Activated T-cell treated with anti-CD3 and anti-CD28 coated beads, Interleukin-2, amount 50 U/mL, for 72 hours (primary cell): ENCODE measurements at regions not wholly inside any gene's neighbourhood (a gene's known extent, or its start where the extent isn't known, plus 50 kb on each side); places are given as distances from the start of the nearest gene placed in this dataset.

Experiments used
- ATAC-seq, 2 donors: fragments of 150-1000 bp; cut with Tn5 transposase; replicated peaks in 1 of 2; 2 replicates each; pipeline ENCODE4 v1.10.0; 2021; ENCODE audit warnings: moderate library complexity in 2 of 2, mild to moderate bottlenecking in 1 of 2
- DNase-seq, 2 donors: peaks; one replicate each; pipeline ENCODE4 v3.0.0; 2021 to 2022; ENCODE audit warnings: mixed read lengths in 1 of 2
- H3K27ac Mint-ChIP-seq: one replicate; pipeline ENCODE4 v1.8.0; 2022; ENCODE audit warnings: mild to moderate bottlenecking, moderate library complexity, mixed read lengths
- H3K27me3 Mint-ChIP-seq: one replicate; pipeline ENCODE4 v1.8.0; 2022; ENCODE audit warnings: low read depth, mixed read lengths
- H3K36me3 Mint-ChIP-seq, 2 donors: one replicate each; pipeline ENCODE4 v1.8.0; 2022; ENCODE audit warnings: mixed read lengths in 2 of 2, mild to moderate bottlenecking in 1 of 2; ENCODE audit not compliant: insufficient read depth in 2 of 2
- H3K4me1 Mint-ChIP-seq: one replicate; pipeline ENCODE4 v1.8.0; 2022; ENCODE audit warnings: low read depth, mixed read lengths
- H3K4me3 Mint-ChIP-seq, 2 donors: one replicate each; pipeline ENCODE4 v1.8.0; 2022; ENCODE audit warnings: mild to moderate bottlenecking in 2 of 2, mixed read lengths in 2 of 2, moderate library complexity in 2 of 2
- H3K9me3 Mint-ChIP-seq, 2 donors: one replicate each; pipeline ENCODE4 v1.8.0; 2022; ENCODE audit warnings: mixed read lengths in 2 of 2

DNA sequence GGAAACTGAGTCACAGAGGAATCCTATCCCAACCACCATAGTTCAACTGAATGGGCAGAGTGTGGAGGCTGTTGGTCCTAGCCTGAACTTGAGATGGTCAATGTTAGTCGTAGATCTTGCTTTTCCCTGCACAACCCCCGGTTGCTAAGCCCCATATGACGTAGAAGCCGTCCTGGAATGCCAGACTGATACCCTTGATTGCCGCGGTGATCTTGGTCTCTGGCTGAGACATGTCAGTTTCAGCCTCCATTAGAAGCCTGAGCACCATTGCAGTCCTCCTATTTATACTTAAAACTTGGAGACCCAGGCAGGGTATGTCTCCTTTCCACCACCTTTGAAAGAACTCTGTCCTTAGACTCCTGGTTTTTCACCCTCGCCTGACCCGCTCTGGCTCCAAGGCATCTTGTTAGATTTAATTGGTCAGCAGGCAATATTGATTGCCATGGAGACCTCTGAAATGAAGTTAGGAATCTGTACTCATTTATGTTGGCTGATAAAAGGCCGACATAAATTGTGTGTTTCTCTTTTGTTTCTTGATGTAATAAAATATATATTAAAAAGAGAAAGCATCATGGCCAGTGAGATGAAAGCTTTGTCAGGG, 53.4 kb downstream of the RPLP1 start:
- Mint-ChIP-seq H3K27me3 (peaks cover 27% of the 10 kb centered on the region), H3K9me3 (no peaks in the 10 kb centered on the region), H3K4me3 (no peak overlapping the region), H3K27ac (no peak overlapping the region), H3K4me1 (peaks cover 10% of the 10 kb centered on the region), H3K36me3 (no peaks in the 10 kb centered on the region)
- ATAC-seq = no peak
- DNase-seq = no peak

- H3K4me3 Mint-ChIP-seq = no peak overlapping the region
- H3K4me1 Mint-ChIP-seq = peaks cover 10% of the 10 kb centered on the region
- no peak for DNase-seq
- H3K27ac Mint-ChIP-seq = no peak overlapping the region
- H3K36me3 Mint-ChIP-seq = no peaks in the 10 kb centered on the region
- H3K27me3 Mint-ChIP-seq = peaks cover 37% of the 10 kb centered on the region
- peaks cover 0 to 2% of the 10 kb centered on the region in 2 donors for H3K9me3 Mint-ChIP-seq
- peak; percentile 28 to 41 for ATAC-seq
Measured at GRCh38 chr15:69508659-69509058, 56.0 kb downstream of the RPLP1 start.

DNA sequence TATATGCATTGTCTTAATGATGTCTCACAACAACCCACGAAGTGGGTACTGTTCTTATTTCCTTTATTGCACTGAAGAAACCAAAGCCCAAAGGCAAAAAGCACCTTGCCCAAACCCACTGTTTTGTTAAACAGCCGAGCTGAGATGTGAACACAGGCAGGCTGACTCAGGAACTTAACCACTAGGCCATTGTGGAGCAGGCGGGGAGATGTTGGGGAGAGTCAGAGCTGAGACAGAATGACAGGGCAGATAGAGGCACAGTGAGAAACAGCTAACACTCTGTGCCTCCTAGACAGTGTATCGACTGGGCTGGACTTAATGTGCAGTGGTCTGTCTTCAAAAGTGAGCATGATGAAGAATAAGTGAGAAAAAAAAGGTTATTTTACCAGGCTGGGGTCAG, 56.5 kb downstream of the RPLP1 start:
- Mint-ChIP-seq H3K27ac (no peak overlapping the region), H3K27me3 (peaks cover 39% of the 10 kb centered on the region), H3K4me1 (peaks cover 10% of the 10 kb centered on the region), H3K4me3 (no peak overlapping the region), H3K36me3 (no peaks in the 10 kb centered on the region), H3K9me3 (peaks cover 0 to 2% of the 10 kb centered on the region in 2 donors)
- peak; percentile 40 to 45 for DNase-seq
- peak; percentile 93 to 97 for ATAC-seq

DNA sequence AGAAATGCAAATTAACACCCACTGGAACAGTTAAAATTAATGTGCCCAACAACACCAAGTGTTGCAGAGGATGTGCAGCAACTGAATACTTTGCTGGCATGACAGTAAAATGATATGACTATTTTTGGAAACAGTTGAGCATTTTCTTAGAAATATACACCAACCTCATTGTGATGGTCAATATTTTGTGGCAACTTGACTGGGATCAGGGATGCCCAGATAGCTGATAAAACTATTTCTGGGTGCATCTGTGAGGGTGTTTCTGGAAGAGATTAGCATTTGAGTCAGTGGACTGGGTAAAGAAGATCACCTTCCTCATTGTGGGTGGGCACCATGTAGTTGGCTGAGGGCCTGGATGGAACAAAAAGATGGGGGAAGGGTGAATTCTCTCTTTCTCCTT, 57.9 kb downstream of the RPLP1 start:
- peaks cover 10% of the 10 kb centered on the region for H3K4me1 Mint-ChIP-seq

DNA sequence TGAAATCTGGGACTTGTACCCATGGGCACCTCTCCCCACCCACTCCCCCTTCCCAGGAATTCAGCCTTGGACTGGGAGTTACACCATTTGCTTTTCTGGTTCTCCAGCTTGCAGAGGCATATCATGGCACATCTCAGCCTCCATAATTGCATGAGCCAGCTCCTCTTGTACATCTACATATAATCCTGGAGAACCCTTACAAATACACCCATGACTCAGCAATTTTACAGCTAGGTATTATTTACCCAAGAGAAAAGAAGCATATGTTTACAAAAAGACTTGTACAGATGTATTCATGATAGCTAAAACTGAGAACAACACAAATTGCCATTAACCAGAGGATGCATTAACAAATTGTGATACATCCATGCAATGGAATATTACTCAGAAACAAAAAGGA, 58.4 kb downstream of the RPLP1 start:
- DNase-seq = no peak
- H3K27ac Mint-ChIP-seq = no peak overlapping the region
- H3K4me3 Mint-ChIP-seq = no peak overlapping the region
- peaks cover 0 to 2% of the 10 kb centered on the region in 2 donors for H3K9me3 Mint-ChIP-seq
- peaks cover 40% of the 10 kb centered on the region for H3K27me3 Mint-ChIP-seq
- H3K4me1 Mint-ChIP-seq = peaks cover 10% of the 10 kb centered on the region
- ATAC-seq = no peak
- no peaks in the 10 kb centered on the region for H3K36me3 Mint-ChIP-seq

More for the DNA sequence above, 57.9 kb downstream of the RPLP1 start:
- ATAC-seq (peak; percentile 12 to 25), DNase-seq (no peak)
- H3K9me3 Mint-ChIP-seq = peaks cover 0 to 2% of the 10 kb centered on the region in 2 donors
- no peaks in the 10 kb centered on the region for H3K36me3 Mint-ChIP-seq
- H3K27me3 Mint-ChIP-seq = peaks cover 40% of the 10 kb centered on the region
- H3K4me3 Mint-ChIP-seq = no peak overlapping the region
- no peak overlapping the region for H3K27ac Mint-ChIP-seq

- no peak for ATAC-seq
- Mint-ChIP-seq H3K4me3 (no peak overlapping the region), H3K9me3 (peaks cover 0 to 2% of the 10 kb centered on the region in 2 donors), H3K27me3 (peaks cover 43% of the 10 kb centered on the region), H3K4me1 (peaks cover 10% of the 10 kb centered on the region), H3K27ac (no peak overlapping the region), H3K36me3 (no peaks in the 10 kb centered on the region)
- no peak for DNase-seq
Measured at GRCh38 chr15:69511716-69512340, 59.2 kb downstream of the RPLP1 start.

GRCh38 chr15:69513450-69513960, 60.9 kb downstream of the RPLP1 start:
- peaks cover 37% of the 10 kb centered on the region for H3K27me3 Mint-ChIP-seq
- no peak overlapping the region for H3K27ac Mint-ChIP-seq

DNA sequence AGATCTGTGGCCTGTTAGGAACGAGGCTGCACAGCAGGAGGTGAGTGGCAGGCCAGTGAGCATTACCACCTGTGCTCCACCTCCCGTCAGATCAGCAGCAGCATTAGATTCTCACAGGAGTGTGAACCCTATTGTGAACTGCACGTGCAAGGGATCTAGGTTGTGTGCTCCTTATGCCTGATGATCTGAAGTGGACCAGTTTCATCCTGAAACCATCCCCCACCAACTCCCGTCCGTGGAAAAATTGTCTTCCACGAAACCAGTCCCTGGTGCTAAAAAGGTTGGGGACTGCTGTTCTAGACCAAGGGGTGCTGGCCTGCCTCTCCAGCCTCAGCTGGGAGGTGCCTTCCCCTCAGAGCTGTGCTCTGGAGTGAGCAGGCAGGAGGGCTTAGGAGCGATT, 61.4 kb downstream of the RPLP1 start:
- ATAC-seq (no peak), DNase-seq (no peak)
- Mint-ChIP-seq H3K4me1 (peaks cover 6% of the 10 kb centered on the region), H3K36me3 (no peaks in the 10 kb centered on the region), H3K4me3 (no peak overlapping the region), H3K9me3 (peaks cover 0 to 2% of the 10 kb centered on the region in 2 donors), H3K27ac (no peak overlapping the region), H3K27me3 (peaks cover 35% of the 10 kb centered on the region)

More at GRCh38 chr15:69513450-69513960, 60.9 kb downstream of the RPLP1 start:
- Mint-ChIP-seq H3K36me3 (no peaks in the 10 kb centered on the region), H3K9me3 (peaks cover 0 to 2% of the 10 kb centered on the region in 2 donors), H3K4me3 (no peak overlapping the region), H3K4me1 (peaks cover 10% of the 10 kb centered on the region)
- DNase-seq = no peak
- ATAC-seq = no peak

DNA sequence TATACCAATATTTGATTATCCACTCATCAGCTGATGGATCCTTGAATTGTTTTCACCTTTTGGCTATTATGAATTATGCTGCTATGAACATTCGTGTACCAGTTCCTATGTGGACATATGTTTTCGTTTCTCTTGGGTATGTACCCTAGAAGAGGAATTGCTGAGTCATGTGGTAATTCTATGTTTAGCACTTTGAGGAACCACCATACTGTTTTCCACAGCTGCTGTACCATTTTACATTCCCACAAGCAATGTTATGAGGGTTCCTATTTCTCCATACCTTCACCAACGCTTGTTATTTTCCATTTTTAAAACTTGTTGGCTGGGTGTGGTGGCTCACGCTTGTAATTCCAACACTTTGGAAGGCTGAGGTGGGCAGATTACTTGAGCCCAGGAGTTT, 62.9 kb downstream of the RPLP1 start:
- Mint-ChIP-seq H3K4me1 (no peaks in the 10 kb centered on the region), H3K36me3 (no peaks in the 10 kb centered on the region), H3K27ac (no peak overlapping the region), H3K27me3 (peaks cover 36% of the 10 kb centered on the region), H3K9me3 (peaks cover 0 to 2% of the 10 kb centered on the region in 2 donors), H3K4me3 (no peak overlapping the region)
- DNase-seq = no peak
- no peak for ATAC-seq

GRCh38 chr15:69515926-69516325, 63.3 kb downstream of the RPLP1 start:
- DNase-seq (no peak), ATAC-seq (no peak)
- peaks cover 0 to 2% of the 10 kb centered on the region in 2 donors for H3K9me3 Mint-ChIP-seq
- H3K4me1 Mint-ChIP-seq = no peaks in the 10 kb centered on the region
- H3K27ac Mint-ChIP-seq = no peak overlapping the region
- H3K27me3 Mint-ChIP-seq = peaks cover 36% of the 10 kb centered on the region
- H3K36me3 Mint-ChIP-seq = no peaks in the 10 kb centered on the region
- no peak overlapping the region for H3K4me3 Mint-ChIP-seq

DNA sequence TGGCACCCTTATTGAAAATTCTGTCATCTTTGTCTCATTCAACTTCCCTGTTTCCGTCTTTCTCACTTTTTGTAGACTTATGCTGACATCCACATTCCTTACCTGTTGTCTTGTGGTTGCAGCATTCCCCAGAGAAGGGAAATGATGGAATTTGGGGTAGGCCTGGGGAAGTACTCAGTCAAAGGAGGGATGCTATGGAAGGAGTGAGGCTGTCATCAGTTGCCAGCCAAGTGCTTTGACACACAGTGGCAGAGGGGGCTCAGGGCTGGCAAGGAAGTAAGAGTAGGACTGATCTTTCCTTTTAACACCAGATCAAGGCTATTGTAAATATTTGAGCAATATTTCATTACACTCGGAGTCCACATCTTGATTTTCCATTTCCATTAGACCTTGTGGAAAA, 64.4 kb downstream of the RPLP1 start:
- no peak overlapping the region for H3K4me3 Mint-ChIP-seq
- no peaks in the 10 kb centered on the region for H3K36me3 Mint-ChIP-seq
- ATAC-seq (no peak), DNase-seq (no peak)
- H3K27me3 Mint-ChIP-seq = peaks cover 42% of the 10 kb centered on the region
- H3K27ac Mint-ChIP-seq = no peak overlapping the region
- no peaks in the 10 kb centered on the region for H3K9me3 Mint-ChIP-seq
- H3K4me1 Mint-ChIP-seq = no peaks in the 10 kb centered on the region

- ATAC-seq = no peak
- H3K36me3 Mint-ChIP-seq = no peaks in the 10 kb centered on the region
Measured at GRCh38 chr15:69518806-69519205, 66.2 kb downstream of the RPLP1 start.

DNA sequence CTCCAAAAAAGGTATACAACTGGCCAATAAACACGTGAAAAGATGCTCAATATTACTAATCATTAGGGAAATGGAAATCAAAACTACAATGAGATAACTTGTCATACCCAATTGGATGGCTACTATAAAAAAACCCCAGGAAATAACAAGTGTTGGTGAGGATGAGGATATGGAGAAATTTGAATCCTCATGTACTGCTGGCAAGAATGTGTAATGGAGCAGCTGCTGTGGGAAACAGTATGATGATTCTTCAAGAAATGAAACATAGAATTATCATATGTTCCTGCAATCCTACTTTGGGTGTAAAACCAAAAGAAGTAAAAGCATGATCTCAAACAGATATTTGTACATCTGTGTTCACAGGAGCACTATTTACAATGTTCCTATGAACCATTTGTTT, 67.4 kb downstream of the RPLP1 start:
- Mint-ChIP-seq H3K9me3 (no peaks in the 10 kb centered on the region), H3K4me1 (peaks cover 6% of the 10 kb centered on the region), H3K4me3 (no peak overlapping the region), H3K27me3 (peaks cover 23% of the 10 kb centered on the region), H3K27ac (no peak overlapping the region), H3K36me3 (no peaks in the 10 kb centered on the region)
- ATAC-seq = no peak
- DNase-seq = no peak

More at GRCh38 chr15:69518806-69519205, 66.2 kb downstream of the RPLP1 start:
- Mint-ChIP-seq H3K4me1 (peaks cover 6% of the 10 kb centered on the region), H3K9me3 (no peaks in the 10 kb centered on the region), H3K4me3 (no peak overlapping the region), H3K27me3 (peaks cover 27% of the 10 kb centered on the region), H3K27ac (no peak overlapping the region)
- no peak for DNase-seq
